ENCODE measurements at regions not wholly inside any gene's neighbourhood (a gene's known extent, or its start where the extent isn't known, plus 50 kb on each side); places are given as distances from the start of the nearest gene placed in this dataset.

DNA sequence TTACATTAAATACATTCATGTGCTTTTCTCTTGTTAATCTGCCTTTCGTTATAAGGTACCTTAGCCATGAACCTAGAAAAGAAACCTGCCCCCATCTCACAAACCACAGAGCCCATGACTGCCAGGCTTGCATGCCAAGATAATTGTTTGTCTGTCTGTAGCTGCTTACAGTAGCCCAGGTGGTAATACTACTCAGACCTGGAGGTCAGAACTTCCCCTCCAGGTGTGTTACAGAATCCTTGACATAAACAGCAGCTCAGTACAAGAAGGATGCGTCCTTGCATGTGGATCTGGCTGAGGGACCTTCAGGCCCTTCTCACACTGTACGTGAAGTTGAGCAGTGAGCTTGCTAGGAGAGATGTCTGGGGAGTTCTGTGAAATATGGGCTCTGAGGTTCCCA is 291.4 kb downstream of the CSNK1G3 start:
- BruUV-seq (replicated peaks), result no TSS peak
- FAIRE-seq (no peak), DNase-seq (ENCODE audit: low read depth, low spot score) (no peak)
- no peaks in the 10 kb centered on the region for H3K4me1 ChIP-seq (ENCODE audit: control insufficient read depth, extremely low read depth, insufficient read depth, low read length)
- no peaks in the 10 kb centered on the region for H3K79me2 ChIP-seq (ENCODE audit: control insufficient read depth, insufficient read depth, low read length)
- TF ChIP-seq POLR2AphosphoS5 (IDR thresholded peaks at IDR 0.05; ENCODE audit: insufficient read depth, low read depth, low read length) (no peak), POLR2A (IDR thresholded peaks at IDR 0.05; ENCODE audit: low read depth, low read length) (no peak), FOS (IDR thresholded peaks at IDR 0.05; ENCODE audit: borderline replicate concordance, insufficient read depth, low read length) (no peak), JUN (IDR thresholded peaks at IDR 0.05; ENCODE audit: borderline replicate concordance, insufficient read depth, insufficient read length, low read depth) (no peak), GATA2 (IDR thresholded peaks at IDR 0.05; ENCODE audit: insufficient read depth, insufficient read length, low read depth, low read length) (no peak), EZH2 (IDR thresholded peaks at IDR 0.05; ENCODE audit: borderline replicate concordance, low read depth, low read length, severe bottlenecking) (no peak), MYC (IDR thresholded peaks at IDR 0.05; ENCODE audit: low read depth, low read length) (no peak)
- TF ChIP-seq, protein P1, sequence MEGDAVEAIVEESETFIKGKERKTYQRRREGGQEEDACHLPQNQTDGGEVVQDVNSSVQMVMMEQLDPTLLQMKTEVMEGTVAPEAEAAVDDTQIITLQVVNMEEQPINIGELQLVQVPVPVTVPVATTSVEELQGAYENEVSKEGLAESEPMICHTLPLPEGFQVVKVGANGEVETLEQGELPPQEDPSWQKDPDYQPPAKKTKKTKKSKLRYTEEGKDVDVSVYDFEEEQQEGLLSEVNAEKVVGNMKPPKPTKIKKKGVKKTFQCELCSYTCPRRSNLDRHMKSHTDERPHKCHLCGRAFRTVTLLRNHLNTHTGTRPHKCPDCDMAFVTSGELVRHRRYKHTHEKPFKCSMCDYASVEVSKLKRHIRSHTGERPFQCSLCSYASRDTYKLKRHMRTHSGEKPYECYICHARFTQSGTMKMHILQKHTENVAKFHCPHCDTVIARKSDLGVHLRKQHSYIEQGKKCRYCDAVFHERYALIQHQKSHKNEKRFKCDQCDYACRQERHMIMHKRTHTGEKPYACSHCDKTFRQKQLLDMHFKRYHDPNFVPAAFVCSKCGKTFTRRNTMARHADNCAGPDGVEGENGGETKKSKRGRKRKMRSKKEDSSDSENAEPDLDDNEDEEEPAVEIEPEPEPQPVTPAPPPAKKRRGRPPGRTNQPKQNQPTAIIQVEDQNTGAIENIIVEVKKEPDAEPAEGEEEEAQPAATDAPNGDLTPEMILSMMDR (IDR thresholded peaks at IDR 0.05; ENCODE audit: extremely low read depth in 1 of 2, insufficient read depth in 1 of 2, low read depth in 1 of 2, low read length in 2 of 2), result no peak
- TF ChIP-seq, protein P2, sequence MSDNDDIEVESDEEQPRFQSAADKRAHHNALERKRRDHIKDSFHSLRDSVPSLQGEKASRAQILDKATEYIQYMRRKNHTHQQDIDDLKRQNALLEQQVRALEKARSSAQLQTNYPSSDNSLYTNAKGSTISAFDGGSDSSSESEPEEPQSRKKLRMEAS (IDR thresholded peaks at IDR 0.05; ENCODE audit: insufficient read depth, insufficient read length), result no peak
- H4K20me1 ChIP-seq (replicated peaks; ENCODE audit: control insufficient read depth, extremely low read depth, insufficient read depth, low read length), result no peaks in the 10 kb centered on the region
- no peak overlapping the region for H3K4me3 ChIP-seq (replicated peaks in 1 of 3; ENCODE audit: insufficient read depth in 1 of 3, low read depth in 1 of 3, low read length in 3 of 3)
- no peak overlapping the region for H2AFZ ChIP-seq (ENCODE audit: low read depth, low read length)
- H3K27me3 ChIP-seq (ENCODE audit: control insufficient read depth in 2 of 2, insufficient read depth in 2 of 2, low read length in 2 of 2), result no peaks in the 10 kb centered on the region
- no peak overlapping the region for H3K4me2 ChIP-seq (ENCODE audit: insufficient read depth, low read length)
- dilution Hi-C loops (cut with MboI; ENCODE audit: extremely low pct_ligation_motif_present, low sequenced_read_pairs), result no loop called here
- H3K36me3 ChIP-seq (ENCODE audit: control insufficient read depth in 2 of 2, extremely low read depth in 1 of 2, insufficient read depth in 2 of 2, low read length in 2 of 2), result no peaks in the 10 kb centered on the region
- H3K27ac ChIP-seq (ENCODE audit: insufficient read depth, low read depth, low read length), result no peak overlapping the region
- POLR2A ChIA-PET, result no interaction called here
- H3K9me3 ChIP-seq (replicated peaks; ENCODE audit: control insufficient read depth, insufficient read depth, low read length), result no peaks in the 10 kb centered on the region
- CTCF ChIA-PET, result interaction anchor here (1.1 kb wide), 1 partner anchor 11 kb away, joined by 3 read pairs; no protein-coding TSS in a partner anchor
- no peaks in the 10 kb centered on the region for H3K9me1 ChIP-seq (replicated peaks; ENCODE audit: control insufficient read depth, extremely low read depth, insufficient read depth, low read length)
- H3K9ac ChIP-seq (replicated peaks; ENCODE audit: extremely low read depth, insufficient read depth, low read length), result no peak overlapping the region
- intact Hi-C loops (cut with micrococcal nuclease), result no loop called here

All from endothelial cell of umbilical vein (primary cell).